HL-60 (cell line): ENCODE measurements at regions not wholly inside any gene's neighbourhood (a gene's known extent, or its start where the extent isn't known, plus 50 kb on each side); places are given as distances from the start of the nearest gene placed in this dataset.

ENCODE experiments used
- POLR2AphosphoS5 ChIP-seq: IDR thresholded peaks from 2 replicates; pipeline ENCODE4 v1.6.1; 2012; ENCODE audit warnings: low read depth
- SPI1 ChIP-seq: IDR thresholded peaks from 2 replicates; pipeline ENCODE4 v1.6.1; 2012; ENCODE audit warnings: low read depth, mild to moderate bottlenecking, borderline replicate concordance
- TF ChIP-seq, protein P1 (sequence below): IDR thresholded peaks from one replicate; pipeline ENCODE4 v1.5.1; 2011; ENCODE audit warnings: low read length, control low read depth, inconsistent platforms; ENCODE audit not compliant: insufficient read depth

GRCh38 chr1:116203181-116203723 lies 92.1 kb downstream of the MAB21L3 start:
- no peak for TF ChIP-seq SPI1
- TF ChIP-seq, protein P1, sequence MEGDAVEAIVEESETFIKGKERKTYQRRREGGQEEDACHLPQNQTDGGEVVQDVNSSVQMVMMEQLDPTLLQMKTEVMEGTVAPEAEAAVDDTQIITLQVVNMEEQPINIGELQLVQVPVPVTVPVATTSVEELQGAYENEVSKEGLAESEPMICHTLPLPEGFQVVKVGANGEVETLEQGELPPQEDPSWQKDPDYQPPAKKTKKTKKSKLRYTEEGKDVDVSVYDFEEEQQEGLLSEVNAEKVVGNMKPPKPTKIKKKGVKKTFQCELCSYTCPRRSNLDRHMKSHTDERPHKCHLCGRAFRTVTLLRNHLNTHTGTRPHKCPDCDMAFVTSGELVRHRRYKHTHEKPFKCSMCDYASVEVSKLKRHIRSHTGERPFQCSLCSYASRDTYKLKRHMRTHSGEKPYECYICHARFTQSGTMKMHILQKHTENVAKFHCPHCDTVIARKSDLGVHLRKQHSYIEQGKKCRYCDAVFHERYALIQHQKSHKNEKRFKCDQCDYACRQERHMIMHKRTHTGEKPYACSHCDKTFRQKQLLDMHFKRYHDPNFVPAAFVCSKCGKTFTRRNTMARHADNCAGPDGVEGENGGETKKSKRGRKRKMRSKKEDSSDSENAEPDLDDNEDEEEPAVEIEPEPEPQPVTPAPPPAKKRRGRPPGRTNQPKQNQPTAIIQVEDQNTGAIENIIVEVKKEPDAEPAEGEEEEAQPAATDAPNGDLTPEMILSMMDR, result no peak
- TF ChIP-seq POLR2AphosphoS5, result no peak
